Loucy (cell line): ENCODE measurements at regions not wholly inside any gene's neighbourhood (a gene's known extent, or its start where the extent isn't known, plus 50 kb on each side); places are given as distances from the start of the nearest gene placed in this dataset.

ENCODE experiments used
- CTCF ChIP-seq: fragments of 200-600 bp; sonication (generic); conservative IDR thresholded peaks from 2 replicates; pipeline ENCODE4 v1.5.1; 2014; ENCODE audit warnings: mild to moderate bottlenecking, antibody characterized with exemption, low read length
- EZH2phosphoT487 ChIP-seq: fragments of 200-600 bp; IDR thresholded peaks from 2 replicates; pipeline ENCODE4 v1.6.1; 2018; ENCODE audit warnings: antibody characterized with exemption, mild to moderate bottlenecking, moderate library complexity, borderline replicate concordance

- TF ChIP-seq CTCF (no peak), EZH2phosphoT487 (no peak)
Observed at GRCh38 chr18:70411307-70411706, 122.5 kb downstream of the SOCS6 start.
